ENCODE measurements at regions not wholly inside any gene's neighbourhood (a gene's known extent, or its start where the extent isn't known, plus 50 kb on each side); places are given as distances from the start of the nearest gene placed in this dataset.

DNA sequence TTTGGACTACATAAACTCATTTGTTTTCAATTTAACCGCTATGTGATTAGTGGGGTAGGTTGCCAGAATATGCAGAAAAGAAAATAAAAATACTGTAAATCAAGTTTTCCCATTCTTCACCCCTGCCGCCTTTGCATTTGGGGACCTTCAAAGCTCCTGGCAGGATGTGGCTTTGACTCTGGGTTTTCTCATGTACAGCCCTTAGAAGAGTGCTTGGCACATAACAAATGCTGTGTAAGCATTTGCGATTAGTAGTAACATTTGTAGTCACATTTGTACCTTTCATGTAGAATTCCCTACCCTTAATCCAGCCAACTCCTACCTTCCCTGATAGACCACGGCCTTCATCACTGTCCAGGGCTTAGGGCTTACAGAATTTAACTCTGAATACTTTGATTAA lies 262.6 kb downstream of the MREG start:
- DNase-seq (no peak), ATAC-seq (no peak)
- no peaks in the 10 kb centered on the region for H3K36me3 ChIP-seq (replicated peaks in 1 of 2; ENCODE audit: insufficient read depth in 1 of 2, low read depth in 2 of 2)
- H3K27me3 ChIP-seq = no peaks in the 10 kb centered on the region
- no peak overlapping the region for H3K27ac ChIP-seq
- TF ChIP-seq POLR2A (IDR thresholded peaks at IDR 0.05) = no peak
- TF ChIP-seq, protein P1, sequence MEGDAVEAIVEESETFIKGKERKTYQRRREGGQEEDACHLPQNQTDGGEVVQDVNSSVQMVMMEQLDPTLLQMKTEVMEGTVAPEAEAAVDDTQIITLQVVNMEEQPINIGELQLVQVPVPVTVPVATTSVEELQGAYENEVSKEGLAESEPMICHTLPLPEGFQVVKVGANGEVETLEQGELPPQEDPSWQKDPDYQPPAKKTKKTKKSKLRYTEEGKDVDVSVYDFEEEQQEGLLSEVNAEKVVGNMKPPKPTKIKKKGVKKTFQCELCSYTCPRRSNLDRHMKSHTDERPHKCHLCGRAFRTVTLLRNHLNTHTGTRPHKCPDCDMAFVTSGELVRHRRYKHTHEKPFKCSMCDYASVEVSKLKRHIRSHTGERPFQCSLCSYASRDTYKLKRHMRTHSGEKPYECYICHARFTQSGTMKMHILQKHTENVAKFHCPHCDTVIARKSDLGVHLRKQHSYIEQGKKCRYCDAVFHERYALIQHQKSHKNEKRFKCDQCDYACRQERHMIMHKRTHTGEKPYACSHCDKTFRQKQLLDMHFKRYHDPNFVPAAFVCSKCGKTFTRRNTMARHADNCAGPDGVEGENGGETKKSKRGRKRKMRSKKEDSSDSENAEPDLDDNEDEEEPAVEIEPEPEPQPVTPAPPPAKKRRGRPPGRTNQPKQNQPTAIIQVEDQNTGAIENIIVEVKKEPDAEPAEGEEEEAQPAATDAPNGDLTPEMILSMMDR (IDR thresholded peaks at IDR 0.05) = no peak
- H3K4me1 ChIP-seq = no peaks in the 10 kb centered on the region
- intact Hi-C loops (cut with DNase I) = no loop called here
- H3K9me3 ChIP-seq = no peaks in the 10 kb centered on the region
- no peak overlapping the region for H3K4me3 ChIP-seq
- 62 to 73% methylated on average over 4 of the region's 4 CpGs for WGBS, 2 donors

DNA sequence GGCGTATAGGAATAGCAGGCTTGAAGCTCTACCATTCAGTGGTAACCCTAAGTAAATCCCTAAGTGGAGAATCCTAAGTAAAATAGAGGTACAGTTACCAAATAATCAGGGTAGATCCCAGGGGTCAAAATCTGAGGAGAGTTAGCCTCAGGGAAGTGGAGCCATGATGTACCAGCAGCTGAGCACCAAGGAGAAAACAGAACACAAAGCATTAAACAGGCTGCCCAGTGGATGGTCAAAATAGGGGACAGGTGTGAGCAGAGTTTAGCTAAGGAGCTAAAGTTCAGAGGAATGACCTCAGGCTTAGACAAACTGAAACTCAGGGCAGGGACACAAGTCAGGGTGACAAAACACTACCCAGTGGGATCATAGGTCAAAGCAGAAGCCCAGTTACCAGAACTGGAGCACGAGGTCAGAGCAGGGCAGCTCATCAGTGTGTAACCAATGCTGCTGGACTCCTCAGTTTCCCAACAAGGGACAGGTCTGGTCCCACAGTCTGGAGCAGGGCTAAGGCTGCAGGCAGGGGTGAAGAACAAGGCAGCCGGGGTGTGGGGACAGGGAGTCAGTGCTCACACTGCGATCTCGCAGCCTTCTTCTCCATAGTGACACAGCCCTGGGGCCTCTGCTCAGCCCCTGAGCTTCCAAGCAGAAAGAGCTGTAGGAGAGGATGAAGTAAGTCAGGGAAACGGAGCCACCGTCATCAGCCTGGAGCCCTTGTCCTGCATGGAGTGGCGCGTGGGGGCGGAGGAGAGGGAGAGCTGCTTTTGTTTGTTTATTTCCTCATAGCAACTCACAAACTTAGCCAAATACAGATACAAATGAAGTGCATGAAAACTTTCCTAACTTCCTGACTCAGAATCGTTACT lies 264.0 kb downstream of the MREG start:
- peak; percentile 18 to 55 (median 26) for DNase-seq
- ATAC-seq = peak; percentile 63
- Histone ChIP-seq H3K27ac (no peak overlapping the region), H3K4me3 (no peak overlapping the region), H3K9me3 (no peaks in the 10 kb centered on the region), H3K27me3 (no peaks in the 10 kb centered on the region), H3K36me3 (replicated peaks in 1 of 2; ENCODE audit: insufficient read depth in 1 of 2, low read depth in 2 of 2) (no peaks in the 10 kb centered on the region), H3K4me1 (no peaks in the 10 kb centered on the region)
- intact Hi-C loops (cut with DNase I) = no loop called here
- TF ChIP-seq, protein P1 (IDR thresholded peaks at IDR 0.05) = no peak
- no peak for TF ChIP-seq POLR2A (IDR thresholded peaks at IDR 0.05)
- WGBS, 2 donors = 53 to 73% methylated on average over 11 of the region's 11 CpGs

DNA sequence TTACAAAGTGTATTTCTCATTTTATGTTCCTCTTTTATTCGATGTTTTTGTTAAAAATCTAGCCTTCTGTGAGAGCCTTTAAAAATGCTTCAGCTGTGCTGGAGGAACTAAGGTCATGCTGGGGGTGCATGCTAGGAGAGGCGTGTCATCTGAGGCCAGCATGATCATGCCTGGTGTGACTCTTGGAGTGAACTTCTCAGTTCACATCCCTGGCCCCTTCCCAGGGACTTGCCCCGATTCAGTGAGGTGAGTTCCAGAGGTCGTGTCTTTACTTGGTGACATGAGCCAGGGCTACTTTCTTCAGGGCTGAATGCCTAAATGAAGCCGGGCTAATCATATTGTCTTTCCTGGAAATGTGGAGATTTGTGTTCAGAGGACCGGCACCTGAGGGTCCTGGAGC lies 264.9 kb downstream of the MREG start:
- ATAC-seq (peak; percentile 24), DNase-seq (peak in 2 of 4 donors; percentile 16 to 47)
- H3K36me3 ChIP-seq (replicated peaks in 1 of 2; ENCODE audit: insufficient read depth in 1 of 2, low read depth in 2 of 2) = no peaks in the 10 kb centered on the region
- no peaks in the 10 kb centered on the region for H3K27me3 ChIP-seq
- H3K9me3 ChIP-seq = no peaks in the 10 kb centered on the region
- H3K4me1 ChIP-seq = no peaks in the 10 kb centered on the region
- intact Hi-C loops (cut with DNase I) = no loop called here
- H3K4me3 ChIP-seq = no peak overlapping the region
- TF ChIP-seq, protein P1 (IDR thresholded peaks at IDR 0.05) = no peak
- no peak for TF ChIP-seq POLR2A (IDR thresholded peaks at IDR 0.05)
- WGBS, 2 donors = 45 to 51% methylated on average over 6 of the region's 6 CpGs
- no peak overlapping the region for H3K27ac ChIP-seq

DNA sequence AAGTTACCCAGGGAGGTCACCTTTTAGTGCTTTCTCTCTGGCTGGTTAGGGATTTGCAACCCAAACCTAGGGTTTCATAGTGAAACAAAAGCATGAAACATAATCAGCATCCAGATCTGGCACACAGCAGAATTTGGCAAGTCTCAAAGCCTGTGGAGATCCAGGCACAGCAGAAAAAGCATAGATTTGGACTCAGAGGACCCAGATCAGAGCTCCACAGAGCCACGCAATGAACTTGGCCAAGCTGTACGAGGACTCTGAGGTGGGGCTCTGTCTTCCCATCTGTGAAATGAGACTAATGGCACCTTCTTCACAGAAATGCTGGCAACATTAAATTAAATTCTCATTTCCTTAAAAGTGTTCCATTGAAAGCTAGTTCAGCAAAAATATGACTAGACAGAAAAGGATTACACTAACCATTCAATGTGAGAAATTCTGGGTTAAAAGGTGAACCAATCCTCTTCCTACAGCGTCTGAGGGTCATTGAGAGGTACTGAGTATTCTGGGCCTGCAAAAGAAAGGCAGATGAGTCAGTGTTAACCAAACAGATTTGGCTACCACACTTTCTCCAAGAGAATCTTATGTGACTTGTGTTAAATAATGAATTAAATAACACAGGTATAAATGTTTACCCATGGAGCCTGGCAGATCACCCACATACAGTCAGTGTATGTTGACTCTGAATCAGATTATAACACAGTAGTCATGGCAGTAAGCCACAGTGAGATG lies 266.3 kb downstream of the MREG start:
- no peak overlapping the region for H3K27ac ChIP-seq
- no peaks in the 10 kb centered on the region for H3K4me1 ChIP-seq
- H3K4me3 ChIP-seq = no peak overlapping the region
- ATAC-seq = no peak
- intact Hi-C loops (cut with DNase I) = no loop called here
- TF ChIP-seq POLR2A (IDR thresholded peaks at IDR 0.05) = no peak
- no peak for DNase-seq
- 82 to 91% methylated on average over 3 of the region's 3 CpGs for WGBS, 2 donors
- H3K9me3 ChIP-seq = no peaks in the 10 kb centered on the region
- no peaks in the 10 kb centered on the region for H3K27me3 ChIP-seq
- no peaks in the 10 kb centered on the region for H3K36me3 ChIP-seq (replicated peaks in 1 of 2; ENCODE audit: insufficient read depth in 1 of 2, low read depth in 2 of 2)

DNA sequence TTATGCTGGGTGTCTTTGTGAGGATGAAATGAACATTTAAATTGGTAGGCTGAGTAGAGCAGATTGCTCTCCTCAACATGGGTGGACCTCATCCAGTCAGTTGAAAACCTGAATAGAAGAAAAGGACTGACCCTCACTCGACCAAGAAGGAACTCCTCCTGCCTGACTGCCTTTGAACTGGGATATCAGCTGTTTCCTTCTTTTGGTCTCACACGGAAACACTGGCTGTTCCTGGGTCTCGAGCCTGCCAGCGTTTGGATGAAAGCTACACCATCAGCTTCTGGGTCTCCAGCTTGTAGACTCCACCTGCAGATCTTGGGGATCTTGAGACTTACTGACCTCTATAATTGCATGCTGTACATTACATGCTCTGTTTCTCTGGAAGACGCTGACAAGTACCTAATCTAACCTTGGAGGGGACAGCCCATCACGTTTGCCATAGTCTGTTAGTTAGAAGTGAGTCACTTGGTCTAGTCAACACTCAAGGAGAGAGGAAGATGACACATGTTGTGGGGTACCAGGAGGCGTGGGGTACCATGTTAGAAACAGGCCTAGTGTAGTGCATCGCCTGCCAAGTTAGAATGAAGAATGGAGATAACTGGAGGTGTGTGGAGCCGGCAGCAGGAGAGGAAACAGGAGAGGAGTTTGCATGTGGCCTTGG lies 267.0 kb downstream of the MREG start:
- WGBS, 2 donors = 55 to 57% methylated on average over 9 of the region's 9 CpGs
- intact Hi-C loops (cut with DNase I) = no loop called here
- H3K27me3 ChIP-seq = no peaks in the 10 kb centered on the region
- no peak overlapping the region for H3K27ac ChIP-seq
- ATAC-seq = no peak
- H3K4me3 ChIP-seq = no peak overlapping the region
- DNase-seq = no peak
- no peaks in the 10 kb centered on the region for H3K4me1 ChIP-seq
- TF ChIP-seq, protein P1 (IDR thresholded peaks at IDR 0.05) = no peak
- no peak for TF ChIP-seq POLR2A (IDR thresholded peaks at IDR 0.05)
- H3K36me3 ChIP-seq (replicated peaks in 1 of 2; ENCODE audit: insufficient read depth in 1 of 2, low read depth in 2 of 2) = no peaks in the 10 kb centered on the region
- no peaks in the 10 kb centered on the region for H3K9me3 ChIP-seq

Measured in body of pancreas (tissue), 4 donors.